ENCODE measurements at regions not wholly inside any gene's neighbourhood (a gene's known extent, or its start where the extent isn't known, plus 50 kb on each side); places are given as distances from the start of the nearest gene placed in this dataset.

DNA sequence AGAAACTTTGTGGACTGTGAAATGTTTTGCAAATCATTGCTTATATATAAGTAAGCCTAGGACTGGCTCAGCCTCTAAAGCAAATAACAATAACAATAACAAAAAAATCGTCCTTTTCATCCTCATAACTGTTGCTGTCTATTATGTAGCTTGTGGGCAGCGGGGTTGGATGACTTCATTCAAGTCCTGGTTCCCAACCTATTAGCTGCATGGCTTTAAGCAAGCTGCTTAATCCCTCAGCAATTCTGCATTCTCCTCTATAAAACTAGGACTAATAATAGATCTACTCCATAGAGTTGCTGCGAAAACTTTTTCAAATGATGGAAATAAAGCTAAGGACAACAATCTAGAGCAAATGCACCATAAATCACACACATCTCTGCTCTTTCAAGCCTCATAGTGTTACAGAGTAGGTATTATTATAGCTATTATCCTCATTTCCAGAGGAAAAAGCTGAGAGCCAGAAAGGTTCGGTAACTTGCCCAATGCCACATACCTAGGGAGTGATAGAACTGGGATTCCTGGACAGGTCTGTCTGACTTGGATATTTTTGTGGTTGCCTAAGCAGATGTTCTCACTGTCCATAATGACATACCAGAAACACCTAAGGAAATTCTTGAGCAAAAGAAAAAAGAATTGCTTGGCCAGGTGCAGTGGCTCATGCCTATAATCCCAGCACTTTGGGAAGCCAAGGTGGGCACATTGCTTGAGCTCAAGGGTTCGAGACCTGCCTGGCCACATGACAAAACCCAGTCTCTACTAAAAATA lies 98.8 kb upstream of the ADRA1B start:
- TF ChIP-seq, protein P1, sequence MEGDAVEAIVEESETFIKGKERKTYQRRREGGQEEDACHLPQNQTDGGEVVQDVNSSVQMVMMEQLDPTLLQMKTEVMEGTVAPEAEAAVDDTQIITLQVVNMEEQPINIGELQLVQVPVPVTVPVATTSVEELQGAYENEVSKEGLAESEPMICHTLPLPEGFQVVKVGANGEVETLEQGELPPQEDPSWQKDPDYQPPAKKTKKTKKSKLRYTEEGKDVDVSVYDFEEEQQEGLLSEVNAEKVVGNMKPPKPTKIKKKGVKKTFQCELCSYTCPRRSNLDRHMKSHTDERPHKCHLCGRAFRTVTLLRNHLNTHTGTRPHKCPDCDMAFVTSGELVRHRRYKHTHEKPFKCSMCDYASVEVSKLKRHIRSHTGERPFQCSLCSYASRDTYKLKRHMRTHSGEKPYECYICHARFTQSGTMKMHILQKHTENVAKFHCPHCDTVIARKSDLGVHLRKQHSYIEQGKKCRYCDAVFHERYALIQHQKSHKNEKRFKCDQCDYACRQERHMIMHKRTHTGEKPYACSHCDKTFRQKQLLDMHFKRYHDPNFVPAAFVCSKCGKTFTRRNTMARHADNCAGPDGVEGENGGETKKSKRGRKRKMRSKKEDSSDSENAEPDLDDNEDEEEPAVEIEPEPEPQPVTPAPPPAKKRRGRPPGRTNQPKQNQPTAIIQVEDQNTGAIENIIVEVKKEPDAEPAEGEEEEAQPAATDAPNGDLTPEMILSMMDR (IDR thresholded peaks at IDR 0.05), result no peak
- no peak for TF ChIP-seq POLR2A (IDR thresholded peaks at IDR 0.05)

All from gastroesophageal sphincter (tissue), 3 donors.